Nephron progenitor cell (in vitro differentiated cells): ENCODE measurements at regions not wholly inside any gene's neighbourhood (a gene's known extent, or its start where the extent isn't known, plus 50 kb on each side); places are given as distances from the start of the nearest gene placed in this dataset.

ENCODE experiments used
- DNase-seq: peaks from one replicate; pipeline ENCODE4 v3.0.0; 2021
- H3K27ac Mint-ChIP-seq: 2 replicates; pipeline ENCODE4 v1.8.0; 2021; ENCODE audit warnings: mild to moderate bottlenecking, moderate library complexity, mixed read lengths
- H3K27me3 Mint-ChIP-seq: 2 replicates; pipeline ENCODE4 v1.8.0; 2021; ENCODE audit warnings: mild to moderate bottlenecking, low read depth, mixed read lengths; ENCODE audit not compliant: poor library complexity
- H3K36me3 Mint-ChIP-seq: 2 replicates; pipeline ENCODE4 v1.8.0; 2021; ENCODE audit warnings: low read depth, mixed read lengths
- H3K4me1 Mint-ChIP-seq: 2 replicates; pipeline ENCODE4 v1.8.0; 2021; ENCODE audit warnings: mixed read lengths
- H3K4me3 Mint-ChIP-seq: 2 replicates; pipeline ENCODE4 v1.8.0; 2021; ENCODE audit warnings: mild to moderate bottlenecking, moderate library complexity, mixed read lengths
- H3K9me3 Mint-ChIP-seq: 2 replicates; pipeline ENCODE4 v1.8.0; 2021; ENCODE audit warnings: mild to moderate bottlenecking, moderate library complexity, mixed read lengths
- CTCF ChIP-seq: fragments of 200-600 bp; sonication (generic); IDR thresholded peaks from 2 replicates; pipeline ENCODE4 v1.5.0; 2021; ENCODE audit warnings: antibody characterized with exemption

DNA sequence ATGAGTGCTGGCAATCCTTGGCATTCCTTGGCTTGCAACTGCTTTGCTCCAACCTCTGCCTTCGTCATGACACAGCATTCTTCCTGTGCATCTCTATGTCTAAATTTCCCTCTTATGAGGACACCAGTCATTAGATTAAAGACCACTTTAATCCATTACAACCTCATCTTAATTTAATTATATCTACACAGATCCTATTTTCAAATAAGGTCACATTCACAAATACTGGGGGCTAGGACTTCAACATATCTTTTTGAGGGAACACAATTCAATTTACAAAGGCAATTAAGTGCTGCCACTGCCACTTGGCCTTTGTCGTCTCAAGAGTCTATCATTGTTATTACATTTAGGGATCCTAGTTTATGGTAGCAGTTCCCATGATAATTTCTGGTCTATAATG lies 163.7 kb upstream of the PPP1R2C start:
- H3K27me3 Mint-ChIP-seq: peaks cover 13% of the 10 kb centered on the region
- H3K9me3 Mint-ChIP-seq: peaks cover 15% of the 10 kb centered on the region
- H3K27ac Mint-ChIP-seq: no peak overlapping the region
- no peak overlapping the region for H3K4me3 Mint-ChIP-seq
- H3K4me1 Mint-ChIP-seq: no peaks in the 10 kb centered on the region
- no peak for DNase-seq
- peaks cover 8% of the 10 kb centered on the region for H3K36me3 Mint-ChIP-seq
- no peak for TF ChIP-seq CTCF

- Mint-ChIP-seq H3K4me1 (no peaks in the 10 kb centered on the region), H3K4me3 (no peak overlapping the region), H3K27ac (no peak overlapping the region), H3K27me3 (peaks cover 13% of the 10 kb centered on the region), H3K36me3 (peaks cover 8% of the 10 kb centered on the region), H3K9me3 (peaks cover 15% of the 10 kb centered on the region)
- no peak for DNase-seq
- no peak for TF ChIP-seq CTCF
Measured at GRCh38 chrX:42943051-42943974, 165.3 kb upstream of the PPP1R2C start.

GRCh38 chrX:42944381-42944998 lies 166.5 kb upstream of the PPP1R2C start:
- no peak for TF ChIP-seq CTCF
- Mint-ChIP-seq H3K4me1 (no peaks in the 10 kb centered on the region), H3K4me3 (no peak overlapping the region), H3K9me3 (peaks cover 4% of the 10 kb centered on the region), H3K27ac (no peak overlapping the region), H3K36me3 (peaks cover 3% of the 10 kb centered on the region), H3K27me3 (peaks cover 14% of the 10 kb centered on the region)
- DNase-seq: no peak

- peaks cover 14% of the 10 kb centered on the region for H3K27me3 Mint-ChIP-seq
- no peaks in the 10 kb centered on the region for H3K9me3 Mint-ChIP-seq
Measured at GRCh38 chrX:42946544-42947194, 168.7 kb upstream of the PPP1R2C start.

More at GRCh38 chrX:42946544-42947194, 168.7 kb upstream of the PPP1R2C start:
- no peaks in the 10 kb centered on the region for H3K36me3 Mint-ChIP-seq
- H3K4me1 Mint-ChIP-seq: no peaks in the 10 kb centered on the region
- TF ChIP-seq CTCF: no peak
- no peak for DNase-seq
- no peak overlapping the region for H3K4me3 Mint-ChIP-seq
- no peak overlapping the region for H3K27ac Mint-ChIP-seq
